Stimulated activated memory B cell treated with anti-CD40 and anti-IgM and Interleukin-4, amounts not matched to agents 10 μg/mL and 1 μg/mL and 100 μg/mL, for 72 hours (primary cell): ENCODE measurements at regions not wholly inside any gene's neighbourhood (a gene's known extent, or its start where the extent isn't known, plus 50 kb on each side); places are given as distances from the start of the nearest gene placed in this dataset.

Experiments used
- ATAC-seq: fragments of 150-1000 bp; cut with Tn5 transposase; 2 replicates; pipeline ENCODE4 v1.10.0; 2021
- H3K27ac Mint-ChIP-seq: one replicate; pipeline ENCODE4 v1.8.0; 2022; ENCODE audit warnings: mild to moderate bottlenecking, mixed read lengths
- H3K27me3 Mint-ChIP-seq: one replicate; pipeline ENCODE4 v1.8.0; 2022; ENCODE audit warnings: mixed read lengths
- H3K36me3 Mint-ChIP-seq: one replicate; pipeline ENCODE4 v1.8.0; 2022; ENCODE audit warnings: mixed read lengths
- H3K4me1 Mint-ChIP-seq: one replicate; pipeline ENCODE4 v1.8.0; 2022; ENCODE audit warnings: mixed read lengths
- H3K4me3 Mint-ChIP-seq: one replicate; pipeline ENCODE4 v1.8.0; 2022; ENCODE audit warnings: mild to moderate bottlenecking, moderate library complexity, mixed read lengths
- H3K9me3 Mint-ChIP-seq: one replicate; pipeline ENCODE4 v1.8.0; 2022; ENCODE audit warnings: mixed read lengths

GRCh38 chr1:14136152-14136763 is 436.3 kb downstream of the PRDM2 start:
- Mint-ChIP-seq H3K4me3 (no peak overlapping the region), H3K4me1 (no peaks in the 10 kb centered on the region), H3K27ac (no peak overlapping the region), H3K36me3 (no peaks in the 10 kb centered on the region), H3K27me3 (peaks cover 5% of the 10 kb centered on the region), H3K9me3 (no peaks in the 10 kb centered on the region)
- no peak for ATAC-seq

DNA sequence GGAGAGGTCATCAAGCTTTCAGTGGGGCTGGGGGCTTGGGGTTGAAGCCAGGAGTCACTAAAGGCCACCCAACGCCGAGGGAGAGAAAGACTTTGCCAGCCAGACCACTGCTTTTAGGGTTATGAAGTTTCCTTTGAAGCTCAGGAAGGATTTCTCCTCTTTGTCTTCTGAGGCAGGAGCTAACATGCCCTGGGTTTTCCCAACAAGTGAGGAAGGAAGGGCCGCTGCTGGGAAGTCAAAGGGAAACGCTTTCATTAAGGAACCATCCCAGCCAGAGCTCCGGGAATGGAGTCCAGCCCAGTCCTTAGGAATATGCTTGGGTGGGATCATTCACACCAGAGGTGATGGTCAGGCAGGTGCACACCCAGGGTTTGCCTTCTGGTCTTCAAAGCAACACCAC is 436.9 kb downstream of the PRDM2 start:
- Mint-ChIP-seq H3K9me3 (no peaks in the 10 kb centered on the region), H3K4me3 (no peak overlapping the region), H3K27me3 (no peaks in the 10 kb centered on the region), H3K27ac (no peak overlapping the region), H3K4me1 (no peaks in the 10 kb centered on the region), H3K36me3 (no peaks in the 10 kb centered on the region)
- ATAC-seq, result no peak

GRCh38 chr1:14137411-14138134 is 437.6 kb downstream of the PRDM2 start:
- Mint-ChIP-seq H3K27me3 (no peaks in the 10 kb centered on the region), H3K4me1 (no peaks in the 10 kb centered on the region), H3K36me3 (no peaks in the 10 kb centered on the region), H3K27ac (no peak overlapping the region), H3K4me3 (no peak overlapping the region), H3K9me3 (no peaks in the 10 kb centered on the region)
- ATAC-seq, result no peak

GRCh38 chr1:14138135-14138506 is 438.1 kb downstream of the PRDM2 start:
- Mint-ChIP-seq H3K4me1 (no peaks in the 10 kb centered on the region), H3K9me3 (no peaks in the 10 kb centered on the region), H3K27ac (no peak overlapping the region), H3K4me3 (no peak overlapping the region), H3K27me3 (no peaks in the 10 kb centered on the region), H3K36me3 (no peaks in the 10 kb centered on the region)
- ATAC-seq, result no peak

DNA sequence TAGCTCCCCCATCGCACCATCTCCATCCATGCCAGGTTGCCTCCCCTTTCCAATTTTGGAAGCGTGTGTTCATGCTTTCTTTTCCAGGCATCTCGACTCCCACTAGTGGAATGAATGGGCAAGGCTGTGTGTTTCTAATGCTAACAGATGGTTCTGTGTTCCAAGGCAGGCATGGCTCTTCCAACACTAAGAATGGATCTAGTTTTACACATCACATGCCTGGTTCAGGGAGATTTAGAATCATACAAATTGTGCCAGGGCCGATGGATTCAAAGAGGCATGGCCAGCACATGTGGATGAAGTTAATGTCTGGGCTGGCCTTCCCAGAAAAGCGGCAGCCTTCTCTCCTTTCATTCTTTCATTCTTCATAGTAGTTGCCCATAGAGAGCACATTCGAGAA is 438.7 kb downstream of the PRDM2 start:
- Mint-ChIP-seq H3K9me3 (no peaks in the 10 kb centered on the region), H3K36me3 (no peaks in the 10 kb centered on the region), H3K27me3 (peaks cover under 1% of the 10 kb centered on the region), H3K4me1 (no peaks in the 10 kb centered on the region), H3K27ac (no peak overlapping the region), H3K4me3 (no peak overlapping the region)
- ATAC-seq, result no peak

GRCh38 chr1:14140831-14141401 is 440.9 kb downstream of the PRDM2 start:
- Mint-ChIP-seq H3K9me3 (no peaks in the 10 kb centered on the region), H3K4me3 (no peak overlapping the region), H3K36me3 (no peaks in the 10 kb centered on the region), H3K4me1 (no peaks in the 10 kb centered on the region), H3K27ac (no peak overlapping the region), H3K27me3 (peaks cover 8% of the 10 kb centered on the region)
- no peak for ATAC-seq

GRCh38 chr1:14141656-14142055 is 441.7 kb downstream of the PRDM2 start:
- Mint-ChIP-seq H3K27ac (no peak overlapping the region), H3K9me3 (no peaks in the 10 kb centered on the region), H3K4me1 (no peaks in the 10 kb centered on the region), H3K4me3 (no peak overlapping the region), H3K36me3 (no peaks in the 10 kb centered on the region), H3K27me3 (peaks cover 8% of the 10 kb centered on the region)
- ATAC-seq, result no peak

DNA sequence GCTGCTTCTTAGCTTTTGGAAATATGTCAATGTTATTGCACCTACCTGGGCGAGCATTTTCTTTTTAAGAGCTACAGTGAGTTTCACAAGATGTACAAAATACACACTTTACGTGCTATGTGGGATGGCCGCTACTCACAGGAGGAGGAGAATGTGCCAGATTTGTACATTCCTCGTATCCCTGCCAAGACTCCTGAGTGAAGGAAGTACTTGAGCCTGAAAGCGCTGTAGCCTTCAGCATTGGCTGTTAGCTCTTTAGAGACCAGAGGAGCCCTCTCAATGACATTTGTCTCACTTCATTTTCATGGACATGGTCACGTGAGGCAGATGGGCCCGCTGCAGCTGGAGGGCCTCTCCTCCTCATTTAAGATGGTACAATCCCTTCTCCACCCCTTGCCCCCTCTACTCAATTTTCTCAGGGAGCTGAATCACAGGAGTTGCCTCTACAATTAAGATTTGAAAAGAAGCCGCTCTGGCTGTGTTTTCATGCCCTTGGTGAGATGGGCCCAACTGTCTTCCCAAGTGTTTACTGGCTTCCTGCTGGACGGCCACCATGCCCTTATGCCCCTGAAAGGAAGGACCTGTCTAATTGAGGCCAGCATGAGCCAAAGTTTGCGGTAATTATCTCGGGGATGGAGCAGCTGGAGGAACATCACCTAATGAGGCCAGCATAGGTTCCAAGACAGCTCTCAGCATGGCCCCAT is 442.6 kb downstream of the PRDM2 start:
- no peak for ATAC-seq
- no peaks in the 10 kb centered on the region for H3K4me1 Mint-ChIP-seq
- no peak overlapping the region for H3K4me3 Mint-ChIP-seq
- no peak overlapping the region for H3K27ac Mint-ChIP-seq
- H3K36me3 Mint-ChIP-seq, result no peaks in the 10 kb centered on the region
- H3K9me3 Mint-ChIP-seq, result no peaks in the 10 kb centered on the region
- H3K27me3 Mint-ChIP-seq, result peaks cover 8% of the 10 kb centered on the region

- Mint-ChIP-seq H3K4me1 (no peaks in the 10 kb centered on the region), H3K36me3 (no peaks in the 10 kb centered on the region), H3K27ac (no peak overlapping the region), H3K4me3 (no peak overlapping the region), H3K27me3 (peaks cover 8% of the 10 kb centered on the region), H3K9me3 (peaks cover 3% of the 10 kb centered on the region)
- ATAC-seq, result no peak
These were observed 443.8 kb downstream of the PRDM2 start for GRCh38 chr1:14143777-14144176.

- H3K4me1 Mint-ChIP-seq, result no peaks in the 10 kb centered on the region
- H3K27ac Mint-ChIP-seq, result no peak overlapping the region
- peaks cover 8% of the 10 kb centered on the region for H3K27me3 Mint-ChIP-seq
- peaks cover 3% of the 10 kb centered on the region for H3K9me3 Mint-ChIP-seq
- no peaks in the 10 kb centered on the region for H3K36me3 Mint-ChIP-seq
- no peak for ATAC-seq
- H3K4me3 Mint-ChIP-seq, result no peak overlapping the region
These were observed 448.5 kb downstream of the PRDM2 start for GRCh38 chr1:14148526-14148925.

DNA sequence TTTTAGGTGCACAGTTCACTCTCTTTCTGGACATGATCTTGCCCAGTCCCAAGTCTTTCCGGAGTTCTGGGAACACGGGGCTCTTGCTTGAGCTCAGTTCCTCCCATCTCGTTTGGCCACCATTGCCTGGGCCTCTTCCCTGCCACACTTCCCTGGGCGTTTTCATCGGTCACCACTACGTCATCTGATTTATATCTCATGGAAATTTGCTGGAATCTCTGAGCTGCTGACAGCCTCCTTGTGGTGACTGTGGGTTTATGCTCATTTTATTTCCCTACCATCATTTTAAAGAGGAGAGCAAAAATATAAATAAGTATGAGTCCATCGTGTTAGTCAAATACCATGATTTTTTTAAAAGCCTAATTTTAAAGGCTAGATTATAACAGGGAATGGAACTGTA is 449.1 kb upstream of the KAZN start:
- H3K9me3 Mint-ChIP-seq, result peaks cover 3% of the 10 kb centered on the region
- no peaks in the 10 kb centered on the region for H3K27me3 Mint-ChIP-seq
- no peaks in the 10 kb centered on the region for H3K36me3 Mint-ChIP-seq
- no peak overlapping the region for H3K4me3 Mint-ChIP-seq
- no peaks in the 10 kb centered on the region for H3K4me1 Mint-ChIP-seq
- no peak overlapping the region for H3K27ac Mint-ChIP-seq
- ATAC-seq, result no peak

- H3K27me3 Mint-ChIP-seq, result no peaks in the 10 kb centered on the region
- H3K4me3 Mint-ChIP-seq, result no peak overlapping the region
- no peaks in the 10 kb centered on the region for H3K36me3 Mint-ChIP-seq
- H3K4me1 Mint-ChIP-seq, result no peaks in the 10 kb centered on the region
- ATAC-seq, result no peak
- H3K27ac Mint-ChIP-seq, result no peak overlapping the region
- H3K9me3 Mint-ChIP-seq, result peaks cover 21% of the 10 kb centered on the region
These were observed 441.9 kb upstream of the KAZN start for GRCh38 chr1:14156543-14156942.

- no peak for ATAC-seq
- no peak overlapping the region for H3K27ac Mint-ChIP-seq
- H3K36me3 Mint-ChIP-seq, result no peaks in the 10 kb centered on the region
- peaks cover 30% of the 10 kb centered on the region for H3K9me3 Mint-ChIP-seq
- H3K4me1 Mint-ChIP-seq, result no peaks in the 10 kb centered on the region
- H3K4me3 Mint-ChIP-seq, result no peak overlapping the region
- H3K27me3 Mint-ChIP-seq, result no peaks in the 10 kb centered on the region
These were observed 437.7 kb upstream of the KAZN start for GRCh38 chr1:14160781-14161180.

DNA sequence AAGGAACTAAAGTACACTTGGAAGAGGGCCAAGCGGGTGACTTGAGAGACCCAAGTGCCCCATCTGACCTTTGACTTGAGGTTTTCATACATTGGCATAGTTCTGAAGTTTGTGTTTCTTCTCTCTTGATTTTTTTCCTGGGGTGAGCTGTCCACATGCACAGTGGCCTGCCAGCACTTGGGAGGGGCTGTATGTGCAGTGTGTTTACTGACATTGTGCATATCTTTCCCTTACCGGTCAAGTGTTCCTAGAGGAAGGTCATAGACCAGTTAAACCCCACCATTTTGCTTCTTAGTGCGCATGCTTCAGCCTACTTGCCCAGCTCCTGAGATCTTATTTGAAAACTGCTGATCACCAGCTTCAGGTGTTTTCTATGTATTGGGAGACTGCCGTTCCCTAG is 435.2 kb upstream of the KAZN start:
- no peaks in the 10 kb centered on the region for H3K36me3 Mint-ChIP-seq

DNA sequence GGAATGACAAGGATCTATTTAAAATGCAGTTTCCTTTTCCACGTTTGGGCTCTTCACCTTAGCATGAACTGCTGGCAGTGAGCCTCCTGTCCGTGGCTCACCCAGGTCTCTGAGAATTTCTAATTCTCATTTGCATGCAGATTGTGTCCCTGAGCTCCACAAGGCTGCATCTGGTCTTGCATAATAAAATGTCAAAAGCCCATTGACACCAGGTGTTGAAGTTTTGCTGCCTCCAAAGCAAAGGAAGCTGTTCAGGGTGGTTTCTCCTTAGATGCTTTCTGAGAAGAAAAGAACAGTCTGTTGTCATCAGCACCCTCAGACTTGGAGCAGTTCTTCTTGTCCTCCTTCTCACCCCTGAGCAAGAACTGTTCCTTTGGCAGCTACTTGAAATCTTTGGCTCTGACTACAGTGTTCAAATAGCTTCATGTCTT is 433.1 kb upstream of the KAZN start:
- Mint-ChIP-seq H3K36me3 (no peaks in the 10 kb centered on the region), H3K27ac (no peak overlapping the region), H3K9me3 (peaks cover 15% of the 10 kb centered on the region), H3K27me3 (peaks cover 14% of the 10 kb centered on the region), H3K4me1 (no peaks in the 10 kb centered on the region), H3K4me3 (no peak overlapping the region)
- no peak for ATAC-seq

More for the DNA sequence above, 435.2 kb upstream of the KAZN start:
- Mint-ChIP-seq H3K27me3 (peaks cover 14% of the 10 kb centered on the region), H3K4me1 (no peaks in the 10 kb centered on the region), H3K9me3 (peaks cover 17% of the 10 kb centered on the region), H3K4me3 (no peak overlapping the region), H3K27ac (no peak overlapping the region)
- no peak for ATAC-seq
